Endodermal cell (in vitro differentiated cells): ENCODE measurements at regions not wholly inside any gene's neighbourhood (a gene's known extent, or its start where the extent isn't known, plus 50 kb on each side); places are given as distances from the start of the nearest gene placed in this dataset.

Experiments used
- DNase-seq: peaks from one replicate; pipeline ENCODE4 v3.0.0-alpha.2; 2017
- H3K27ac ChIP-seq: 2 replicates; pipeline ENCODE4 v1.5.1; 2013; ENCODE audit warnings: mild to moderate bottlenecking, low read depth, low read length, moderate library complexity
- H3K27me3 ChIP-seq: 2 replicates; pipeline ENCODE4 v1.6.1; 2013; ENCODE audit warnings: mild to moderate bottlenecking, low read length, moderate library complexity; ENCODE audit not compliant: insufficient read depth, control insufficient read depth, poor library complexity, severe bottlenecking
- H3K36me3 ChIP-seq: 2 replicates; pipeline ENCODE4 v1.7.0; 2013; ENCODE audit warnings: mild to moderate bottlenecking, low read length, moderate library complexity; ENCODE audit not compliant: control insufficient read depth, insufficient read depth
- H3K4me1 ChIP-seq: one replicate; pipeline ENCODE4 v1.7.0; 2013; ENCODE audit warnings: low read length; ENCODE audit not compliant: control insufficient read depth, insufficient read depth
- H3K4me3 ChIP-seq: 2 replicates; pipeline ENCODE4 v1.5.1; 2013; ENCODE audit warnings: mild to moderate bottlenecking, low read length, moderate library complexity
- H3K9ac ChIP-seq: 2 replicates; pipeline ENCODE4 v1.6.1; 2013; ENCODE audit warnings: mild to moderate bottlenecking, low read length, moderate library complexity; ENCODE audit not compliant: poor library complexity, severe bottlenecking; ENCODE audit errors: extremely low read depth
- H3K9me3 ChIP-seq: 2 replicates; pipeline ENCODE4 v1.6.1; 2013; ENCODE audit warnings: mild to moderate bottlenecking, low read length, moderate library complexity; ENCODE audit not compliant: control insufficient read depth
- H3K27ac Mint-ChIP-seq: 2 replicates; pipeline ENCODE4 v1.8.0; 2020; ENCODE audit warnings: mixed read lengths
- H3K27me3 Mint-ChIP-seq: 2 replicates; pipeline ENCODE4 v1.8.0; 2021; ENCODE audit warnings: mild to moderate bottlenecking, mixed read lengths; ENCODE audit not compliant: insufficient read depth
- H3K36me3 Mint-ChIP-seq: 2 replicates; pipeline ENCODE4 v1.8.0; 2020; ENCODE audit warnings: low read depth, mixed read lengths
- H3K4me1 Mint-ChIP-seq: 2 replicates; pipeline ENCODE4 v1.8.0; 2020; ENCODE audit warnings: mixed read lengths
- H3K4me3 Mint-ChIP-seq: 2 replicates; pipeline ENCODE4 v1.8.0; 2020; ENCODE audit warnings: mild to moderate bottlenecking, moderate library complexity, mixed read lengths
- H3K9me3 Mint-ChIP-seq: 2 replicates; pipeline ENCODE4 v1.8.0; 2020; ENCODE audit warnings: mild to moderate bottlenecking, mixed read lengths
- CTCF ChIP-seq: fragments of 200-600 bp; sonication (generic); conservative IDR thresholded peaks from 2 replicates; pipeline ENCODE4 v1.5.0; 2021; ENCODE audit warnings: antibody characterized with exemption, mild to moderate bottlenecking
- WGBS, 2 experiments: methylation state at CpG; one replicate each; pipeline versions ENCODE4 v1.1.5 to v1.1.7; 2013; ENCODE audit warnings: missing lambda C conversion rate in 2 of 2, mixed read lengths in 1 of 2; ENCODE audit not compliant: insufficient coverage in 1 of 2, insufficient read length in 1 of 2; 5-methylcytosine and 5-hydroxymethylcytosine counted together

- no peaks in the 10 kb centered on the region for H3K4me1 ChIP-seq
- H3K9me3 ChIP-seq, result no peaks in the 10 kb centered on the region
- H3K27ac Mint-ChIP-seq, result no peak overlapping the region
- no peak for DNase-seq
- no peaks in the 10 kb centered on the region for H3K36me3 Mint-ChIP-seq
- H3K27me3 ChIP-seq, result no peaks in the 10 kb centered on the region
- TF ChIP-seq CTCF, result no peak
- WGBS, 2 experiments, result 90% methylated on average over 2 of the region's 2 CpGs; no CpG with 5 or more reads in 1 of the 2 experiments
- no peak overlapping the region for H3K9ac ChIP-seq
- H3K9me3 Mint-ChIP-seq, result peaks cover 7% of the 10 kb centered on the region
- H3K36me3 ChIP-seq, result no peaks in the 10 kb centered on the region
- peaks cover 8% of the 10 kb centered on the region for H3K4me1 Mint-ChIP-seq
- peak overlapping the region; percentile 19 for H3K27ac ChIP-seq
- H3K27me3 Mint-ChIP-seq, result peaks cover 2% of the 10 kb centered on the region
- H3K4me3 Mint-ChIP-seq, result no peak overlapping the region
- H3K4me3 ChIP-seq, result no peak overlapping the region
These were observed 160.9 kb upstream of the FZD8 start for GRCh38 chr10:35803046-35803445.

GRCh38 chr10:35797187-35797586 lies 155.1 kb upstream of the FZD8 start:
- TF ChIP-seq CTCF, result no peak
- Histone ChIP-seq H3K27ac (no peak overlapping the region), H3K27me3 (no peaks in the 10 kb centered on the region), H3K36me3 (no peaks in the 10 kb centered on the region), H3K9me3 (no peaks in the 10 kb centered on the region), H3K4me3 (no peak overlapping the region), H3K4me1 (no peaks in the 10 kb centered on the region), H3K9ac (no peak overlapping the region)
- Mint-ChIP-seq H3K4me1 (peaks cover 7% of the 10 kb centered on the region), H3K27ac (no peak overlapping the region), H3K4me3 (no peak overlapping the region), H3K36me3 (no peaks in the 10 kb centered on the region), H3K27me3 (peaks cover 7% of the 10 kb centered on the region), H3K9me3 (peaks cover 2% of the 10 kb centered on the region)
- WGBS, 2 experiments, result 95 to 100% methylated on average over 1 of the region's 2 CpGs
- no peak for DNase-seq

- no peak overlapping the region for H3K27ac ChIP-seq
- 94 to 95% methylated on average over 11 to 13 of the region's 13 CpGs for WGBS, 2 experiments
- no peak for TF ChIP-seq CTCF
- H3K9ac ChIP-seq, result no peak overlapping the region
- no peak overlapping the region for H3K4me3 Mint-ChIP-seq
- H3K27ac Mint-ChIP-seq, result no peak overlapping the region
- no peaks in the 10 kb centered on the region for H3K4me1 ChIP-seq
- DNase-seq, result no peak
- H3K4me1 Mint-ChIP-seq, result peaks cover 7% of the 10 kb centered on the region
- H3K9me3 Mint-ChIP-seq, result no peaks in the 10 kb centered on the region
- no peak overlapping the region for H3K4me3 ChIP-seq
- peaks cover 9% of the 10 kb centered on the region for H3K27me3 Mint-ChIP-seq
- H3K27me3 ChIP-seq, result no peaks in the 10 kb centered on the region
- no peaks in the 10 kb centered on the region for H3K9me3 ChIP-seq
- H3K36me3 ChIP-seq, result no peaks in the 10 kb centered on the region
- no peaks in the 10 kb centered on the region for H3K36me3 Mint-ChIP-seq
These were observed 153.2 kb upstream of the FZD8 start for GRCh38 chr10:35795131-35795824.
